ENCODE measurements at regions not wholly inside any gene's neighbourhood (a gene's known extent, or its start where the extent isn't known, plus 50 kb on each side); places are given as distances from the start of the nearest gene placed in this dataset.

DNA sequence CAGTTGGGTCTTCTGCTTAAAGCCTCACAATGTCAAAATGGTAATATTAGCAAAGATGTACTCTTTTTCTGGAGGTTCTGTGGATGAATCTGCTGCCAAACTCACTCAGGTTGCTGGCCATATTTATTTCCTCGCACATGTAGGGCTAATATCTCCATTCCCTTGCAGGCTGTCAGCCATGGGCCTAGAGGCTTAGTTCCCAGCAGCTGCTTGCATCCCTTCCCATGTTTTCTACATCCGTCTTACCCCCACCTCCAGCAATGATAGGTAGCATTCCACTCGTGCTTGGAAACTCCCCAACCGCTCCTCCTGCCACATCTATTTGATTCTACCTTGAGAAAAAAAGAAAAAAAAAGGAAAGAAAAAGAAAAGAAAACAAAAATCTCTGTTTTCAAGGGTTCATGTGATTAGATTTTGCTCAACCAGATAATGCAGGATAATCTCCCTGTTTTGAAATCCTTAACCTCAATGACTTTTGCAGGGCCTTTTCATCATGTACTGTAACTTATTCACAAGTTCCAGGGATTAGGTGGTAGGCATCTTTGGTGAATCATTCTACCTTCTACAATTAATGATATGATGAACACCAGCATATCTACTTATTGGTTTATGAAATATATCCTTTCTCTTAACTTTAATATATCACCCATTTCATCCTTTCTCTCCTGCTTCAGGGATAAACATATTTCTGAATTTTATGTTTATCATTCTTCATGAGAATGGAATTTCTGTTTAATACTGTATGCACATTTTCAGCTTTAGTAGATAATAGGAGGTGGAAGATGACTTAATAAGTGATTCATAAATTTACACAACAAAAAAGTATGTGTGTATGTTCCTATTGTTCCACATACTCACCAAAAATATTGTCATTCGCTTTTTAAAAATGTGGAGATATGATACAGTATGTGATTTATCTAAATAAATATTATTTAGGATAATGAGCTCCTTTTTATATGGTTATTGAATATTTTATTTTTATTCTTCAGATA, 931.9 kb downstream of the SLITRK5 start:
- TF ChIP-seq, protein P1, sequence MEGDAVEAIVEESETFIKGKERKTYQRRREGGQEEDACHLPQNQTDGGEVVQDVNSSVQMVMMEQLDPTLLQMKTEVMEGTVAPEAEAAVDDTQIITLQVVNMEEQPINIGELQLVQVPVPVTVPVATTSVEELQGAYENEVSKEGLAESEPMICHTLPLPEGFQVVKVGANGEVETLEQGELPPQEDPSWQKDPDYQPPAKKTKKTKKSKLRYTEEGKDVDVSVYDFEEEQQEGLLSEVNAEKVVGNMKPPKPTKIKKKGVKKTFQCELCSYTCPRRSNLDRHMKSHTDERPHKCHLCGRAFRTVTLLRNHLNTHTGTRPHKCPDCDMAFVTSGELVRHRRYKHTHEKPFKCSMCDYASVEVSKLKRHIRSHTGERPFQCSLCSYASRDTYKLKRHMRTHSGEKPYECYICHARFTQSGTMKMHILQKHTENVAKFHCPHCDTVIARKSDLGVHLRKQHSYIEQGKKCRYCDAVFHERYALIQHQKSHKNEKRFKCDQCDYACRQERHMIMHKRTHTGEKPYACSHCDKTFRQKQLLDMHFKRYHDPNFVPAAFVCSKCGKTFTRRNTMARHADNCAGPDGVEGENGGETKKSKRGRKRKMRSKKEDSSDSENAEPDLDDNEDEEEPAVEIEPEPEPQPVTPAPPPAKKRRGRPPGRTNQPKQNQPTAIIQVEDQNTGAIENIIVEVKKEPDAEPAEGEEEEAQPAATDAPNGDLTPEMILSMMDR (IDR thresholded peaks at IDR 0.05; ENCODE audit: insufficient read depth, low read length), result no peak
- TF ChIP-seq REST (IDR thresholded peaks at IDR 0.05; ENCODE audit: insufficient replicate concordance, low read depth) (no peak), POLR2AphosphoS5 (IDR thresholded peaks at IDR 0.05; ENCODE audit: low read depth) (no peak), GABPA (IDR thresholded peaks at IDR 0.05; ENCODE audit: low read depth) (no peak)
